ENCODE measurements at regions not wholly inside any gene's neighbourhood (a gene's known extent, or its start where the extent isn't known, plus 50 kb on each side); places are given as distances from the start of the nearest gene placed in this dataset.
"Not testable (repeated sequence)": the region's sequence is repeated elsewhere in the genome, so short reads cannot be mapped to it uniquely, and the experiment has no call there.

DNA sequence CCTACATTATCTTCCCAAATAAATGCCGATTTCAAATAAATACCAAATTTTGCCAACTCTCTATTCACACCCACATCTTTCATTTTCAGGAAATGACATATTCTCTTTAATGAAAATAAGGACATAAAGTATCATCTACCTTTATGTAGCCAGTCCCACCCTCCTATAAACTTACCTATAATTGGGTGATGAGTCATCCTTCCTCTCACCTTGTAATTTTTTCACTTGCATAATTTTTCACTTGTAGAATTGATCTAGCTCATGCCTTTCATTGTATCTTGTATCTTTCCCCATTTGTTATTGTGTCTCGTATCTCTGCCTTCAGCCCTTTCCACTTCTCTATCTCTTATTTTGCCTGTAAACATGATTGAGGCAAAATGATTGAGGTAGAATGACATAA lies 135.3 kb upstream of the NIPA1 start:
- not testable (repeated sequence) for TF ChIP-seq YY1 (IDR thresholded peaks at IDR 0.05; ENCODE audit: low read depth); EP300 (IDR thresholded peaks at IDR 0.05; ENCODE audit: borderline replicate concordance in 1 of 2, low read depth in 1 of 2, low read length in 1 of 2); GABPA (IDR thresholded peaks at IDR 0.05; ENCODE audit: low read depth); MXI1 (IDR thresholded peaks at IDR 0.05; ENCODE audit: low read depth, low read length); POLR2AphosphoS5 (IDR thresholded peaks at IDR 0.05; ENCODE audit: low read depth, low read length); EZH2phosphoT487 (IDR thresholded peaks at IDR 0.05; ENCODE audit: borderline replicate concordance, low read depth)
- TF ChIP-seq, protein P1, sequence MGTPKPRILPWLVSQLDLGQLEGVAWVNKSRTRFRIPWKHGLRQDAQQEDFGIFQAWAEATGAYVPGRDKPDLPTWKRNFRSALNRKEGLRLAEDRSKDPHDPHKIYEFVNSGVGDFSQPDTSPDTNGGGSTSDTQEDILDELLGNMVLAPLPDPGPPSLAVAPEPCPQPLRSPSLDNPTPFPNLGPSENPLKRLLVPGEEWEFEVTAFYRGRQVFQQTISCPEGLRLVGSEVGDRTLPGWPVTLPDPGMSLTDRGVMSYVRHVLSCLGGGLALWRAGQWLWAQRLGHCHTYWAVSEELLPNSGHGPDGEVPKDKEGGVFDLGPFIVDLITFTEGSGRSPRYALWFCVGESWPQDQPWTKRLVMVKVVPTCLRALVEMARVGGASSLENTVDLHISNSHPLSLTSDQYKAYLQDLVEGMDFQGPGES (IDR thresholded peaks at IDR 0.05; ENCODE audit: low read depth, low read length) = not testable (repeated sequence)
- TF ChIP-seq, protein P2, sequence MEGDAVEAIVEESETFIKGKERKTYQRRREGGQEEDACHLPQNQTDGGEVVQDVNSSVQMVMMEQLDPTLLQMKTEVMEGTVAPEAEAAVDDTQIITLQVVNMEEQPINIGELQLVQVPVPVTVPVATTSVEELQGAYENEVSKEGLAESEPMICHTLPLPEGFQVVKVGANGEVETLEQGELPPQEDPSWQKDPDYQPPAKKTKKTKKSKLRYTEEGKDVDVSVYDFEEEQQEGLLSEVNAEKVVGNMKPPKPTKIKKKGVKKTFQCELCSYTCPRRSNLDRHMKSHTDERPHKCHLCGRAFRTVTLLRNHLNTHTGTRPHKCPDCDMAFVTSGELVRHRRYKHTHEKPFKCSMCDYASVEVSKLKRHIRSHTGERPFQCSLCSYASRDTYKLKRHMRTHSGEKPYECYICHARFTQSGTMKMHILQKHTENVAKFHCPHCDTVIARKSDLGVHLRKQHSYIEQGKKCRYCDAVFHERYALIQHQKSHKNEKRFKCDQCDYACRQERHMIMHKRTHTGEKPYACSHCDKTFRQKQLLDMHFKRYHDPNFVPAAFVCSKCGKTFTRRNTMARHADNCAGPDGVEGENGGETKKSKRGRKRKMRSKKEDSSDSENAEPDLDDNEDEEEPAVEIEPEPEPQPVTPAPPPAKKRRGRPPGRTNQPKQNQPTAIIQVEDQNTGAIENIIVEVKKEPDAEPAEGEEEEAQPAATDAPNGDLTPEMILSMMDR (IDR thresholded peaks at IDR 0.05) = not testable (repeated sequence)

Measured in SK-N-SH (cell line).